ENCODE measurements at regions not wholly inside any gene's neighbourhood (a gene's known extent, or its start where the extent isn't known, plus 50 kb on each side); places are given as distances from the start of the nearest gene placed in this dataset.
"Not testable (repeated sequence)": the region's sequence is repeated elsewhere in the genome, so short reads cannot be mapped to it uniquely, and the experiment has no call there.

DNA sequence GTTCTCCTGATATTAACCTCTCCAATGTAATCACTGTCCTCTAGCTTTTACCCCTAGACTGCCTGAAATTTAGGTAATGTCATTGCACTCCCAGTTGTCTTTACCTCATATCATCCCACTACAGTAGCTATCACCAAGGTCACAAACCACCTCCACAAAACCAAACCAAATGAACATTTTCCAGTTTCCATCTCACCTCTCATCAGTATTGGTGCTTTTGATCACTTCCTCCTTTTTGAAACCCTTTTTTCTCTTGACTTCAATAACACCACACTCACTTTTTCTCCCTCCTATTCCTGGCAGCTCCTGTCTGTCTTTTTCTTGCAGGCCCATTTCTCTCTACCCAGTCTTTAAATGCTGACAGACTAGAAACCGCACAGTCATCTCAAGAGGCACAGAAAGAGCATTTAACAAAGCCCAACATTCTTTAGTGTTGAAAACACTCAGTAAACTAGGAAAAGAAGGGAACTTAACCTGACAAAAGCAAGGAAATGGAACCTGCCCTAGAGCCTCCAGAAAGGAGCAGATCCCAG, 95.9 kb upstream of the SIX2 start:
- TF ChIP-seq, protein P1, sequence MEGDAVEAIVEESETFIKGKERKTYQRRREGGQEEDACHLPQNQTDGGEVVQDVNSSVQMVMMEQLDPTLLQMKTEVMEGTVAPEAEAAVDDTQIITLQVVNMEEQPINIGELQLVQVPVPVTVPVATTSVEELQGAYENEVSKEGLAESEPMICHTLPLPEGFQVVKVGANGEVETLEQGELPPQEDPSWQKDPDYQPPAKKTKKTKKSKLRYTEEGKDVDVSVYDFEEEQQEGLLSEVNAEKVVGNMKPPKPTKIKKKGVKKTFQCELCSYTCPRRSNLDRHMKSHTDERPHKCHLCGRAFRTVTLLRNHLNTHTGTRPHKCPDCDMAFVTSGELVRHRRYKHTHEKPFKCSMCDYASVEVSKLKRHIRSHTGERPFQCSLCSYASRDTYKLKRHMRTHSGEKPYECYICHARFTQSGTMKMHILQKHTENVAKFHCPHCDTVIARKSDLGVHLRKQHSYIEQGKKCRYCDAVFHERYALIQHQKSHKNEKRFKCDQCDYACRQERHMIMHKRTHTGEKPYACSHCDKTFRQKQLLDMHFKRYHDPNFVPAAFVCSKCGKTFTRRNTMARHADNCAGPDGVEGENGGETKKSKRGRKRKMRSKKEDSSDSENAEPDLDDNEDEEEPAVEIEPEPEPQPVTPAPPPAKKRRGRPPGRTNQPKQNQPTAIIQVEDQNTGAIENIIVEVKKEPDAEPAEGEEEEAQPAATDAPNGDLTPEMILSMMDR (conservative IDR thresholded peaks at IDR 0.05), result no peak
- H3K27ac ChIP-seq, result no peak overlapping the region

DNA sequence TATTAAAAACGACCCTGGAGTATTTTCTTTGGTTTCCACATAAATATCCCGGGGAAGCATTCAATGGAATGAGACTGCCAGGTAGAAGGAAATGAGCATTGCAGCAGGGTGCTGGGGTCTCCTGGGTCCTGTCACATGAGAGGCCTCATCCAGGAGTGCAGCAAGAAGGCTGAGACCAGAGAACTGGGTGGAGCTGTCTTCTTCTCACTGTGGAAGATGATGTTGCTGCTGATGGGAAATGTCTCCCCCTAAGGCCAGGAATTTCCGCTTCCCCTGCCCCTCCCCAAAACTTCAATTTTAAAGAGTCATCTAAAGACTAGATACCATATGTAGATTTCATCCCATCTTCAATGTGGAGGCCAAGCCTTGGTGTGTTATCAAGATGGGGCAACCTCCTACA, 95.2 kb upstream of the SIX2 start:
- H3K27ac ChIP-seq, result no peak overlapping the region
- TF ChIP-seq, protein P1 (conservative IDR thresholded peaks at IDR 0.05), result no peak

DNA sequence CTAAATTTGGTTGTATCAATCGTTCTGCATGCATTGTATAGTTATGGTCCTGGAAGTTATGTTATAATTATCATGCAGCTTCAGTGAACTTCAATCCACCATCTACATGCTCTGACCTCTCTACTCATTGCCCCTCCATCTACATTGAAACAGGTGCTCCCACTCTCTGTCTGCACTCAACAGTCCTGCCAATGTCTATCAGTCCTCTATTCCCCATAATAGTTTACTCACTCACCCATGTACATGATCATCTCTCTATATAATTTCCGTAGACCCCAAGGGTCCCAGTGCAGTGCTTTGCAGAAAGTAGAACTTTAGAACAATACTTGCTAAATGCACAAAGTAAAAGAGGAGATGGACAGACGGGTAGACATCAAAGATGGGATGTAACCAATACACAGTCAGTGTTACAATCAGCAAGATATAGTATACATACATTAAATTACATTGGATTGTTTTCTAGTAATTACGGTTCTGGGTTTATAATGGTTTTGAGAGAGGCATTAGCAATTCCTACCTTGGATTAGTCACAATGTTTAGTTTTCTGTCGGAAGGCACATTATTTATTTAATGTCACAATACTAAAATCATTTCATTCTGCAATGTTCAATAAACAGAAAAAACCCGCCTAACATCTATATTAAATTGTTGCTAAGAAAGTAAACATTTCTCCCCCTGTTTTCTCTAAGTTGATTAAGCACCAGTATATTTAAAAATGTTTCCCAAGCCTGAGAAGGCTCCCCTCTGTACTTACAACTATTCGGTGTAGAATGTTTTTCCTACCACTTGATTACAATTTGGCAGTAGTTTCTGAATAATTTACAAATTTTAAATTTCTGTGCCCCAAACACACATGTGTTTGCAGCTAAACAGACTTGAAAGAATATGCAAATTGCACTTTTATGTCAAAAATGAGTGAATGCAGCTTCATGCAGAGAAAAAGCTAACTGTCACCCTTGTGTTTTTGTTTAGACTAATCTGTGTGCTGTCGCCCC, 94.4 kb upstream of the SIX2 start:
- no peak overlapping the region for H3K27ac ChIP-seq
- TF ChIP-seq, protein P1 (conservative IDR thresholded peaks at IDR 0.05), result no peak

DNA sequence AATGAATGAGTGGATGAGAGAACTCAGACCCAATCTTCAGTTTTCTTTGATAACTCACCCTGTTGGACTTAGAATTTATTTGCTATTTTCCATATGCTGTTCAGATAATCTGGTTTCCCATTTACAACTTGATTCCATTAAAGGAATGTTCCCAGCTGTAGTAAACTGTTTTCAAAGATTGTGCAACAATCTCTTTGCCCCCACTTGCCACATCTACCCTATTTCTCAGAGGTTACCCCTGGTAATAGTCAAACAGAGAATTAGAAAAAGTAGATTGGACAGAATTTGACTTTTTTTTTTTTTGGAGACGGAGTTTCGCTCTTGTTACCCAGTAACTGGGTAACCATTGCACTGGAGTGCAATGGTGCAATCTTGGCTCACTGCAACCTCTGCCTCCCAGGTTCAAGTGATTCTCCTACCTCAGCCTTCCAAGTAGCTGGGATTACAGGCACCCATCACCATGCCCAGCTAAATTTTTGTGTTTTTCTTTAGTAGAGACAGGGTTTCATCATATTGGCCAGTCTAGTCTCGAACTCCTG, 93.4 kb upstream of the SIX2 start:
- TF ChIP-seq, protein P1 (conservative IDR thresholded peaks at IDR 0.05), result no peak
- H3K27ac ChIP-seq, result no peak overlapping the region

DNA sequence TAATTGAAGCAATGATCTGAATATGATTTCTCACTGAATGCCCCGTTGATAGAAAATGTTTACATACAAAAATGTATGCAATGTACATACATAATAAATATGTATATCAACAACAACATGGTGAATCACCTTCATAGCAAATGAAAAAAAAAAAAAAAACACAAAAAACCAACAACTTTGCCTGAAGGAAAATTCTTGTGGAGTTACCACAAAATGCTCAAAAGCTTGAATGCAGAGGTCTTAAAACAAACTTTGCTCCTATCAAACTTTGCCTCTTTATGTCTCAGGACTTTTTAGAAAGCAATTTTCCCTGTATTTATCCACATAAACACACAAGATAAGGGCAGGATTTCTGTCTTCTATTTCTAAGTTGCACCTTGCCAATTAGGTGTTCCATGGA, 92.9 kb upstream of the SIX2 start:
- H3K27ac ChIP-seq, result no peak overlapping the region
- TF ChIP-seq, protein P1 (conservative IDR thresholded peaks at IDR 0.05), result no peak

DNA sequence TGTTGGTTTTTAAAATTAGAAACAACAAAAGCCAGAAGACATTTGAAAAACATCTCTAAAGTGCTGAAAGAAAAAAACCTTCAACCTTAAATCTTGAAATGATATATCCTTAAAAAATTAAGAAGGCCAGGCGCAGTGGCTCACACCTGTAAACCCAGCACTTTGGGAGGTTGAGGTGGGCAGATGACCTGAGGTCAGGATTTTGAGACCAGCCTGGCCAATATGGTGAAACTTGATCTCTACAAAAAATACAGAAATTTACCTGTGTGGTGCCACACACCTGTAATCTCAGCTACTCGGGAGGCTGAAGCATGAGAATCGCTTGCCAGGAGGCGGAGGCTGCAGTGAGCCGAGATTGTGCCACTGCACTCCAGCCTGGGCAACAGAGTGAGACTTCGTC, 87.7 kb upstream of the SIX2 start:
- H3K27ac ChIP-seq, result no peak overlapping the region
- TF ChIP-seq, protein P1 (conservative IDR thresholded peaks at IDR 0.05), result no peak

DNA sequence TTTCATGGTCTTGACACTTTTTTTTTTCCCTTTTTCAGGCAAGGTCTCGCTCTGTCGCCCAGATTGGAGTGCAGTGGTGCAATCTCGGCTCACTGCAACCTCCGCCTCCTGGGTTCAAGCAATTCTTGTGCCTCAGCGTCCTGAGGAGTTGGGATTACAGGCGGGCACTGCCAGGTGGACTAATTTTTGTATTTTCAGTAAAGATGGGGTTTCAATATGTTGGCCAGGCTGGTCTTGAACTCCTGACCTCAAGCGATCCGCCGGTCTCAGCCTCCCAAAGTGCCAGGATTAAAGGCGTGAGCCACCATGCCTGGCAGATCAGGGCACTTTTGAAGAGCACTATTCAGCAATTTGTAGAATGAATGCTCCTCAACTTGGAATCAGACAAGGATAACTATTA, 86.8 kb upstream of the SIX2 start:
- H3K27ac ChIP-seq, result not testable (repeated sequence)

DNA sequence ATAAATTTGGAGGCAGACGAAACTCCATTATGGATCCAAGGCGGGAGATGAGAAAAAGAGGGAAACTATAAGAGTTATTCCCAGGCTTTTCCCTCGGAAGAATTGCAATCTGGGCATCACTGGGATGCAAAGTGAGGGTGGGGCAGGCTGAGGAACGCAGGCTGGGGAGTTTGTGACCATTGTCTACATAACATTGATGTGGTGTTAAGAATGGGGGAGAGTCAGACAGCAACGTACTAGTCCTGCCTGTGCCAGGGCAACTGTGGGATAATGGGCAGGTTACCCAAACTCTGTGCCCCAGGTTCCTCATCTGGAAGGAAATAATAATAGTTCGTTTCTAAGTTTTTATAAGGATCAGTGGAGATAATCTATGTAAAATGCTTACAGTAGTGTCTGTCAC, 84.4 kb upstream of the SIX2 start:
- TF ChIP-seq, protein P1 (conservative IDR thresholded peaks at IDR 0.05), result no peak
- no peak overlapping the region for H3K27ac ChIP-seq

Measured in VCaP (cell line).